CD4-positive, alpha-beta T cell treated with Interferon gamma for 1 hour (primary cell): ENCODE measurements at regions not wholly inside any gene's neighbourhood (a gene's known extent, or its start where the extent isn't known, plus 50 kb on each side); places are given as distances from the start of the nearest gene placed in this dataset.
"Not testable (repeated sequence)": the region's sequence is repeated elsewhere in the genome, so short reads cannot be mapped to it uniquely, and the experiment has no call there.

Experiments
- DNase-seq: peaks from one replicate; pipeline ENCODE4 v3.0.0-alpha.2; 2020

DNA sequence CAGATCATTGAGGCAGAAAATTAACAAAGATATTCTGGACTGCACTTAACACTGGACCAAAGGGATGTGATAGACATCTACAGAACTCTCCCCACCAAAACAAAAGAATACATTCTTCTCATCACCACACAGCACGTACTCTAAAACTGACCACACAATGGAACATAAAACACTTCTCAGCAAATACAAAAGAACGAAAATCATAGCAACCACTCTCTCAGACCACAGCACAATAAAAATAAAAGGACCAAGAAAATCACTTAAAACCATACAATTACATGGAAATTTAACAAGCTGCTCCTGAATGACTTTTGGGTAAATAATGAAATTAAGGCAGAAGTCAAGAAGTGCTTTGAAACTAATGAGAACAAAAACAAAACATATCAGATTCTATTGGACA is 254.0 kb upstream of the STXBP6 start:
- no peak for DNase-seq

DNA sequence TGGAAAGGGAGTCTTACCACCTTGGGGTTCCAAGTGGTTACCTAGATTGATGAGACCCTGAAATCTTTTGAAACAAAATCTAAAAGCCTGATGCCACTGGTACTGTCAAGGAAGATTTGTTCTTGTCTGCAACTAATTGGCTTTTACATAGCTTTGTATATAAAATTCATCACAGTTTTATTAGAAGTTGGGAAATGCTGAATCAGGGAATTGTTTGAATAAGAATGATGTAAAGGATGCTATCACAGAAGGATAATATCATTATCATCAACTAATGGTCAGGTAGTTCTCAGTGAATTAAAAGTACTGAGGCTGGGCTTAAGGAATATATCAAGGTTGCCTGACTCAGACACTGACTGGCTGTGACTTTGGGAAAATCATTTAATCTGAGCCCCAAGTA is 248.3 kb upstream of the STXBP6 start:
- DNase-seq, result no peak

DNA sequence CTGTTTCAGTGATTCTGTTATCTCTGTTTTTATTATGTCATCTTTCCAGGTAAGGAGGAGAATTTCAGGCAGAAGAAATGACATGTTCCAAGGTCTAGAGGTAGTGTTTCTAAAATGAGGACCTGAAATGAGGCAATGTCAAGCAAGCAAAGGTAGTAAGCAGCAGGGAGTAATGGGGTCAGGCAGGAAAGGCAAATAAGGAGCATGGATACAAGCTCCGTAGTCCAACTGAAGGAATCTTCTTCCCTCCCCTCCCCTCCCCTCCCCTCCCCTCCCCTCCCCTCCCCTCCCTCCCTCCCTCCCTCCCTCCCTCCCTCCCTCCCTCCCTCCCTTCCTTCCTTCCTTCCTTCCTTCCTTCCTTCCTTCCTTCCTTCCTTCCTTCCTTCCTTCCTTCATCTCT is 240.2 kb upstream of the STXBP6 start:
- DNase-seq, result not testable (repeated sequence)

DNA sequence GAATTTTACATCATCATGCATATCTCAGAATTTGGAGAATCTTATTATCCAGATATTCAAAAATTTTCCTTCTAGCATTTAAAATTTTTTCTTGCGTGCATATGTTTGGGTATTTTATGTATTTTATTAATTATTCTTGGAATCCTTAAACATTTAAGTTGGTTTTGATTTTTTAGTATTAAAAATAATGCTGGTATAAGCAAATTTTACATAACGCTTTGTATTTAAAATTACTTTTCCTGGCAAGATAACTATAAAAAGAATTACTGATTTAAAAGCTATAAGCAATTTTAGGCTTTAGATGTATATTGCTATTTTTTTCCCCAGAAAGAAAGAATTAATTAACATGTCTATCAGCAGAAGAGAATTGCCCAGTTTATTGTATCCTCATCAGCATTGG is 224.6 kb upstream of the STXBP6 start:
- DNase-seq, result no peak

DNA sequence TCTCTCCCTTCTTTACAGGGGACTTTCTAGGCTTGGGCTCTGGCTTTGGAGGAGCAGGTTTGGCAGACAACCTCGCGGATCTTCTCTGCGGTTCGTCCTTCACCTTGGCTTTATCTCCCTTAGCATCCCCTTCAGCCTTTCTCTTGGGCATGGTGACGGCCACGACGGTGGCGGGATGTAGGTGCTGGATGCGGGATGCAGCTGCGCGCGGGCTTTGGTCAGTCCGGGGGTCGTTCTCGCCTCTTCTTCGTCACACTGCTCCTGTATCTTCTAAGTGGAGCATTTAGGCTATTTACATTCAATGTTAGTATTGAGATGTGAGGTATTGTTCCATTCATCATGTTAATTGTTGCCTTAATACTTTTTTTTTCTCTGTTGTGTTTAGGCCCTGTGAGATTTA is 217.2 kb upstream of the STXBP6 start:
- no peak for DNase-seq

DNA sequence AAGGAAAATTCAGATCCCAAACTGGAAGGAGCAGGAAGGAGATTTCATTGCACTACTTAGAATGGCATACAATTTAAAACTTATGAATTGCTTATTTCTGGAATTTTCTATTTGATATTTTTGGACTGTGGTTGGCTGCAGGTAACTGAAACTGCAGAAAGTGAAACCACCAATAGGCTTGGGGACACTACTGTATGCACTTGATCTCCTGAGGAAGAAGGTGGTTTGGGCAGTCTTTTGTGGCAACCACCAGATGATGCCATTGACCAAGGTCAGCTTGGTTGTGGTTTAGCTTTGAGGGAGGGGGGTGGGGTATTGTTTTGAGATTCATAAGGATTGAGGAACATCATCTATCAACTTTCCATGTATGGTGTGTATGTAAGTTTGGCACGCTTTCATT is 209.5 kb upstream of the STXBP6 start:
- no peak for DNase-seq

DNA sequence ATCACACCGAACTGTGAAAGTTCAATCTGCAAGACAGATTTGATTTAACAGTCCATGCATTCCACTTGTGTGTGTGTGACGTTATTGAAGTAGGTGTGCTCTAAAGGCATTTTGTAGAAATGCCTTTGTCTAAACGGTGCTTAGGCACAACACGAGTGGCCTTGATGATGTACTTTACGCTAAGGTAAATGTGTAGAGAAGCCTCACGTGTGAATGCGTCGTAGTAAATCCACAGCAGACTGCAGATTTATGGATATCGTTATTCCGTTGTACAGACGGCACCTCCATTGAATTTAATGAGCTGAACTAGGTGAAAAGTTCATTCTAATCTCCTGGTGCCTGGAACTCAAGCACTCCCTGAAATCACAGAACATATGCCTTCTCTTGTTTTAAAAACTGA is 202.8 kb upstream of the STXBP6 start:
- no peak for DNase-seq

DNA sequence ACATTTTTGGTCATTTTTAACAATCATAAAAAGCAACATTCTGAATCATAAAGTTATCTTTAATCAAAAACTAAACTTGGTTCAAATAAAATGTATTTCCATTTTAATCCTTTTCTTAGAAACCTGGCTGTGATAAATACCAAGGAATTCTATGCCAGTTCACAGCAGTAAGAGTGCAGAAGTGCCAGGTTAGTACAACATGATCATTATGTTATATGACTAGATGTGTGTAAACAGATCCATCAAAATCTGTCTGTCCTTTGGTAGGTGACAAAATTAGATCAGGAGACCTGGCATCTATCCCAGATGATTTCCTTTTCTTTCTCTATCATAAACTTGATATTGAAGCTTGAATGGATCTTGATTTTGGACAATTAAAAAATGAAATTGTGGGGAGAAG is 200.6 kb upstream of the STXBP6 start:
- no peak for DNase-seq

DNA sequence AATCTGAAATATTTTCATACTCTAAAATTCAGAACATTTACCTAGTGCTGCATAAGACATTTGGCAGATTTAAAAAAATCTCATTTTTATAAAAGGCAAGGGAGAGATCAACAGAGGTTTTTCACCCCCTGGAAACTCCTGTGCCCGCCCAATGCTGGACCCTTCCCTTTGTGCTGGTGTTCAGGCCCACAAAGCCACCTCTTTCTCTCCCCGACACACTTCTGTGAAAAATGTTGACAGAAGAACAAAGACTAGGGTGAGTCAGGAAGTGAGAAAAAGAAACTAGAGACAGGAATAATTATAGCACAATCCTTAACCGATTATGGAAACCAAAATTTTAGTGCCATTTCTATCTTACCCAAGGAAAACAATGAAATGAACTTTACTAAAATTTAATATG is 197.7 kb upstream of the STXBP6 start:
- no peak for DNase-seq

DNA sequence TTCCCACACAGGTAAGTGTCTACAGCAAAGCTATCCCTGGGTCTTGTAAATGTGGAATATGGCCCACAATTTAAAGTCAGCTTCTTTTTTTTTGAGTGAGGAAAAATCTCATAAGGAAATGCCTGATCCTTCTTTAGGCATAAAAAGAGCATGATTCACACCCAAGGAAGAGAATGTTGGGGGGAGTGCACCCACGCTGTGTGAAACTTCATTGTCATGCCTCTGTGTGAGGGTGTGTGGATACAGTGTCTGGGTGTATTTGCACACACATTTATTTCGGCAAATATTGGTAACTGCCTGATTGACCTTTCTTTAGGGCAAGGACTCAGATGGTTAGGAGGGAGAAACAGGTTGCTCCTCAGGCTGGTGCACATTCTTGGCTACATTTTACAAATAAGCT is 196.8 kb upstream of the STXBP6 start:
- no peak for DNase-seq

DNA sequence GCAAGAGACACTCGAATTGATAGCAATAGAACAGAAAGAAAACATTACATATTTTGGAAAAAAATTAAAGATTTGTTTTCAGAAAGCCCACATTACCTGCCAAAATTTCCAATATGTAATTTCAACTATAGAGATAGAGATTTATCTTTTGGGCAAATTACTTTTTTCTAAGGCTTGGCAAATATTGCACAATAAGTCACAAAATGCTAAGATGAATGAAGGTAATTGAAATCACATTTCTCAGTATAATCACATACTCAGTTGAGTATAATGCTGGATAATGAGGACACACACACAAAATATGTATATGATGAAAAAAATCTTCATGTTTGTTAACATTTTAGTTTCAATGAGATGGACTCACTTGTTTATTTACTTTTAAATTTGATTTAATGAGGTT is 189.2 kb upstream of the STXBP6 start:
- no peak for DNase-seq

DNA sequence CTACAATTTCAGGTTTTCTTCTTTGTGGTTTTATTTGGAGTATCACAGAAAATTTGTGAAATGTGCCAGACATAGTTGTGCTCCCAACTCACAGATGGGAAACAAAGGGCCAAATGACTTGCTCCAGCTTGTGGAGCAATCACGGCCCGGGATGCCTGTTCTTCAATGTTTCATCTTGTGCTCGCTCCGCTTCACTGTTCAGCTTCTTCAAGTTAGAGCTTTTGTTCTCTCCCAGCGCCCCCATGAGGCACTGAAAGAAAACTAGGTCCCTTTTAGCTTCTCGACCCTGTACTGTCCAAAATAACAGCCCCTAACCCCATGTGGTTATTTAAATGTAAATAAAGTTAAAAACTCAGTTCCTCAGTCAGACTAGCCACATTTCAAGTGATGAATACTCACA is 187.9 kb upstream of the STXBP6 start:
- no peak for DNase-seq

DNA sequence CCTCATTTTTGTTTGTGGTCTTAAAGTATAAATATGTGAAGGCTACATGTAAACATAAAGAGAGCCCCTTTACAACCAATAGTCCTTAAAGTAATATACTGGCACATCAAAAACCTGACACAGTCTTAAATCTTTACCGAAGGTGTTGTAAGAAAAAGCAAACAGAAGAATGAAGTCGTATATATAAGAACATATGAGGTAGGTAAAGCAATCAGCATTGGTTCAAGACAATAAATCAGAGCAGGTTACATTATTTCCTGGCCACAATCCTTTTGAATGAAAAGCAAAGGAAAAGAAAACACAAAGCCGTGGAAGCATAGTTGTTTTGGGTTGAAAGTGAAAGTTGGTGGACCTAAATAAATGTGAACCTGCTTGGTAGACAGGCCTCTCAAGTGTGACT is 183.7 kb upstream of the STXBP6 start:
- no peak for DNase-seq

DNA sequence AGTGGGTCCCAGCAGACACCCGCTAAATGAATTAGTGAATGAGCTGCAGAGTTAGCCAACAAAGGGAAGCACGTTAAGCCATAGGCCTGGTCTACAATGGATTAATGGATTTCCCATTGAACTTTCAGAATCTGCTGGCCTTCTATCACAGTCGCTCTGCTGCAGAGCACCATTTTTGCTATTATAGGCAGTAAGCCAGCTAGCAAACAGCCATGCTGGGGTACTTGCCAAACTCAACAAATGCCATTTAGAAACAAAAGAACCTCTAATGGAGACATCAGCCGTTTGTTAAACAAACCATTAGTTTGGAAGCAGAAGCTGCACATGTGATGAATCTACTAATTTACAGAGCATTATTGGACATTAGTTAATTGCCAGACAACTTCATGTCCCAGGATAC is 181.1 kb upstream of the STXBP6 start:
- DNase-seq, result no peak

DNA sequence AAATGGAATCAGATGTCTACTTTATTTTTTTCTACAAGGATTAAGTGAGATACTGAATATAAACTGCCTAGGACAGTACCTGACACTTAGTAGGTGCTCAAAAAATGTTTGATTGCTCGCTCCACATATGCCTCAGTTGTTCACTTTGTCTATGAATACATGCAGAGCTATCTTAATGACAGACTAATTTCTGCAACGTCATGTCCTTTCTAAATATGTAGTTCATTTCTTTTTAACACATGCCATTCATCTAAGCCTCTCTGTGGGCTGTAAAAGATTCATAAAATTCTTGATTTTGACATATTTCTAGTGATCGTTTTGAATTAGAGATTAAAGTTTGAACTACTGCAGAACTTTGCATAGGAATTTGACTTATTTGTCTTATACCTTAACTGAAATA is 176.3 kb upstream of the STXBP6 start:
- no peak for DNase-seq

DNA sequence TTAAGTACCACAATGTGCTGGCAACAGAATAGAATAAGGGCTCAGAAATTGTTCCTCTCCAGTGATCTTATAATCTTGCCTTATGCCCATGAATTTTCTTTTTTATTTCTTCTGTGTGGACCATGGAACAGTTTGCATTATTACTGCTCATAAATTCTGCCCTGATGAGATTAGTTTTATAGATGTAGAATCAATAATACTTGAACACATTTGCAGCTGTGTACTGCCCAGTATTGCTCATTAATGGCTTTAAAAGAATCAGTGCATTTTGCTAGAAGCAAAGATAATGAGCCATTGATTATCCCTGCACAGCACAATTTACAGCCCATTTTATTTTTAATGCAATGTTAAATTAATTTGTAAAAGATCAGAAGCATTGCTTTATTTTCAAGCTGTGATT is 172.3 kb upstream of the STXBP6 start:
- no peak for DNase-seq

DNA sequence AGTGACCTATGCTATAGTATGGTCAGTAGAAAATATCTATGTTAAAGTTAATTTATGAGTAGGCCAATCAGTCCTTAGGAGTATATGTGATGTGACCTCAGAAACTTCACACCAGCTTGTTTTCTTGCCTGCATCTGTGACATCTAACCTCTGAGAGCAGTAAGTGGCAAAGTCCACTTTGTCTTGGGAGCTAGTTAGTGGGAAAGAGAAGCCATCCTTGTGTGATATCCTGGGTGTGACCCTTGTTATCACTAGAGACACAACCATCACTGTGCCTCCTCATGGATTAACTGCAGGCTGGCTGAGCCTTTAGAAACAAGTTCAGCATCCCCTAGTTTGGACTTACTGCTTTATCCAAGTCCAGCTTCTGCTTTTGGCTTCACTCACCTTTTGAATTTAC is 170.6 kb upstream of the STXBP6 start:
- no peak for DNase-seq

DNA sequence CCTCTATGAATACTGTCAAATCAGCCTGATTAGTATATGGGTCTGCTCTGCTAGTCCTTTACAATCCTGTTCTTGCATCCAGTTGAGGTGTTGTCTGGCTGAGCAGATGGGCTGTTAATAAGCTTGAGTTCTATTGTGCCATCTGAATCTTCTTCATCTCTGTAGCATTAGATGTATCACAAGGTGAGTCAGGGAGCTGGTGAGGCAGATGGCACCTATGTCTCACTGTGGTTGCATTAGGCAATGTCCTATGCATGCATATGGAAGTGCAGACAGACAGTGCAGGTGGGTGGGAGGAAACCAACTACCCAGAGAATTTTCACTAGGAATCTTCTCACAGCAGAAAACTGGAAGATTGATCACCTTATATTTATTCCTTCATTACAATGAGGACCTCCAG is 165.7 kb upstream of the STXBP6 start:
- no peak for DNase-seq

DNA sequence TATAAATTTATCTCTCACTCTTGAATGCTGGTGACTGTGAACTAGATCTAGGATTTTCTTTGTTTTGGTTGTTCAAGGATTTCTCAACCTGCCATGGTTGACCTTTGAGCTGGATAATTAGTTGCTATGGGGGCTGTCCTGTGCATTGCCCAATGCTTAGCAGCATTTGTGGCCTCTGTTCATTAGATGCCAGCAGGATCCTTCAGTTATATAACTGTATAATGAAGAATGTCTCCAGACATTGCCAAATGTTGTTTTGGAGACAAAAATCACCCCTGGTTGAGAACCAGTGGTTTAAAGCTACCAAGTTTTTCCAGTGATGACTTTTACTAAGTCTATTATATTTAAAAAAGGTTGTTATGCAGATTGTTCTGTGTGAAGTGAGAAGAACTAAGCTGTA is 147.9 kb upstream of the STXBP6 start:
- DNase-seq, result no peak

DNA sequence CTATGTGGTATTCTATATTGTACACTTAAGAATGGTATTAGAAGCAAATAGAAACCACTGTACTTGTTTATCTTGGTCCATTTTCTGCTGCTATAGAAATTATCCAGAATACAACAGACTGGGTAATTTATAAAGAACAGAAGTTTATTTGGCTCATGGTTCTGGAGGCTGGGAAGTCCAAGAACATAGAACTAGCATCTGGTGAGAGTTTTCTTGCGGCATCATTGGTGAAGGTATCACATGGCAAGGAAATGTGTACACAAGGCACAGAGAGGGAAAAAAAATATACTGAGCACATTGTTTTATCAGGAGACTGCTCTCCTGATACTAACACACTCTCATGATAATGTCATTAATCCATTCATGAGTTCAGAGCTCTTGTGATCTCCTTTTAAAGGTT is 130.3 kb upstream of the STXBP6 start:
- DNase-seq, result no peak

DNA sequence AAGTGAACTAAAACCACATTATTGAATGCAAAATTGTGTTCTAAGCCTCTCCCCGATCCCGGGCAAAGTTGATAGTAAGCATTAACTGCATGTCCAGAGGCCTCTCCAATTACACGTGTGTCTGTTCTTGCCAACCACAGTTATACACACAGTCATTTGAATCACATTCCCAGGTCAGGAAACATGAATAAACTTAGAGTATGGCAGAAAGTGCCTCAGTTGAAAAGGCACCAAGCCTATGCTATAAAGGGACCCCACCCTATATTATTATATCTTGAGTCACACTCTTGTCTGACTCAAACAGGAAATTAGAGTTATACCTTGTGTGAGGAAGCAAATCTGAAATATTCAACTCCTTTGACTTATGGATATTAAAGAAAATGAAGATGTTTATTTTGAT is 128.3 kb upstream of the STXBP6 start:
- DNase-seq, result no peak

DNA sequence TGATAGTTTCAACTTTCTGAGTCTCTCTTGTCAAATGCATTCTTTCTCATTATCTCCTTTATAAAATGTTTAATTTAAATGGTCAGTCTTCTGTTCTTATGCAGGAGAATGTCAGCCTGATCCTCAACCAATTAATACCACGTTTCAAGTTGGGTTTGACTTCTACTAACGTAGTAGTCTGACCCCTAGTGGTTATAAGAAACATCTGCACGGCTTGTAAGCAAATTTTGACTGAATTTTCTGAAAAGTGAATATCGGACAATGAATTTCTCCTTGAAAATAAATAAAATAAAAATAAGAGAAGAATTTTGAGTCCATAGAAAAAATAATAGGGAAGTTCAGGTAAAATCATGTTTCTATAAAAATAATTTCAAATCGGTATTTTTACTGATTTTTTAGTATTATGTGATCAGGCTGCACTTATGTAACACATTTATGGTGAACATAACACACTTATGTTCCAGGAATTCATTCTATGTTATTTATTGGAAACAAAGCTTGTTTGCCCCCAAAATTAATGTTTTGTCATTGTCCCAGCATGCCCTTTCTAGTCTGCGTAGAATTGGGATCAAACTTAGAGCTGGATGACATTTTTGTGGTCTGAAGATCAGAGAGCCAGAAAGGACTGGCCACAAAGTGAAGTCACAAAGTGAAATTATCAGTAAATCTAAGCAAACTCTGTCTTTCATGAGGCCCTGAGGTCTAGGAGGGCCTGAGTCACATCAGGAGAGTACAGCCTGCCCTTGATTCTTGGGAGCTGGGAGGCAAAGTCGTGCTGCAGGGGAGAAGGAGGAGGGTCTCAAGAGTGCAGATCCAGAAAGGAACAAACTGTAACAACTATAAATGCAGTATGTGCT is 101.2 kb upstream of the STXBP6 start:
- DNase-seq, result no peak

DNA sequence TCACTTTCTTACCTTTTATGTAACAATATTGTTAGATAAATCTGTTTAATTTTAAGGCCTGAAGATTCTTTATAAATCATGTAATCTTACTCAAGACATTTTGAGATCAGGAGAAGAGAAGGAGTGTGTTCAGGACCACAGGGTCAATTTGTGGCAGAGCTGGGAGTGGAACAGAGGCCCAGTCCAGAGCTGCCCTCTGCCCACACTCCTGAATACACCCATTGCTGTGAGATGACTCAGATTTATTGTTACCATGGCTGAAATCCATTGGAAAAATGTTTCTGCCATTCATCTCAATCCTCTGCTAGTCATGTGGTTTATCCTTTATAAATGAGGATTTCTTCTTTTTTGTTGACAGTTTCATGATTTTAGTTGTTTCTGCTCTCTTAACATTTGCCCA is 100.5 kb upstream of the STXBP6 start:
- DNase-seq, result no peak

DNA sequence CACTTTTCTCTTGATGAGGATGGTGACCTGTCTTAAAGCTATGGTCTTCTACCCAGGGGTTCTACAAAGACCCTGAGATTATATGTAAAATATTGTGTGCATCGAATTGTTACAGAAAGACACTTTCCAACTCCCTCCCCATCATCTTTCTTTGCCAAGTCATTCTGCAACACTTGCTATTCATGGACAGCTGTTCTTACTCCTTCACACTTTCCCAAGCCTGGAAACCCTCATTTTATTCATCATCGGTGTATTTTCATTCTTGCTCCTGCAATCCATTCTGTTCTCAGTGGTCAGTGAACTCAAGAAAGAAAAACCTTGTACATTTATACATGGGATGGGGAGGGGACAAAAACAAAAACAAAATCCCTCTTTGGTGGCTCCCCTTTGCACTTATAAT is 90.5 kb upstream of the STXBP6 start:
- no peak for DNase-seq

DNA sequence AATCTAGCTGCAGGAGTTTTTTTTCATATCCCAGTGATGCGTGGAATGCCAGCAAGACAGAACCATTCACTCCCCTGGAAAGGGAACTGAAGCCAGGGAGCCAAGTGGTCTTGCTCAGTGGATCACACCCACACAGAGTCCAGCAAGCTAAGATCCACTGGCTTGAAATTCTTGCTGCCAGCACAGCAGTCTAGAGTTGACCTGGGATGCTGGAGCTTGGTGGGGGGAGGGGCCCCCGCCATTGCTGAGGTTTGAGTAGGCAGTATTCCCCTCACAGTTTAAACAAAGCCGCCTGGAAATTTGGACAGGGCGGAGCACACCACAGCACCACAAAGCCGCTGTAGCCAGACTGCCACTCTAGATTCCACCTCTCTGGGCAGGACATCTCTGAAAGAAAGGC is 86.9 kb upstream of the STXBP6 start:
- no peak for DNase-seq

DNA sequence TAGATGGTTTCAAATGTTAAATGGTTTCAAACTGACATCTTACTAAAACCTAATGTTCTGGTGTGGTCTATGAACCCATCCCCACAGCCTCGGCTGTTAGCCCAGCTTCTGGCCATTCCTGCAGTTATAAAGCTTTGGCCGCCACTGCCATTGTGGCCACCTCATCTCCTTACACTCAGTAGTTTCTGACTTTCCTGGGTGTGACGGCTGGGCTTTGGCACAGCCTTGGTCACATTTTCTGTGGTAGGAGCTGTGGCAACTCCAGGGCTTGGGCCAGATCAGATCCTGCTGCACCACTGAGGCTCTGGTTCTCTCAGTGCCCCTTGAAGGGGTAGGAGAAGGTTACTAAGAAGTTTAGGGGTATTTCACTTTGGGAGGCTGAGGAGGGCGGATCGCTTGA is 84.2 kb upstream of the STXBP6 start:
- DNase-seq, result no peak
